Endodermal cell (in vitro differentiated cells): ENCODE measurements at regions not wholly inside any gene's neighbourhood (a gene's known extent, or its start where the extent isn't known, plus 50 kb on each side); places are given as distances from the start of the nearest gene placed in this dataset.

Experiments used
- DNase-seq: peaks from one replicate; pipeline ENCODE4 v3.0.0-alpha.2; 2017
- H3K27ac ChIP-seq: 2 replicates; pipeline ENCODE4 v1.5.1; 2013; ENCODE audit warnings: mild to moderate bottlenecking, low read depth, low read length, moderate library complexity
- H3K27me3 ChIP-seq: 2 replicates; pipeline ENCODE4 v1.6.1; 2013; ENCODE audit warnings: mild to moderate bottlenecking, low read length, moderate library complexity; ENCODE audit not compliant: insufficient read depth, control insufficient read depth, poor library complexity, severe bottlenecking
- H3K36me3 ChIP-seq: 2 replicates; pipeline ENCODE4 v1.7.0; 2013; ENCODE audit warnings: mild to moderate bottlenecking, low read length, moderate library complexity; ENCODE audit not compliant: control insufficient read depth, insufficient read depth
- H3K4me1 ChIP-seq: one replicate; pipeline ENCODE4 v1.7.0; 2013; ENCODE audit warnings: low read length; ENCODE audit not compliant: control insufficient read depth, insufficient read depth
- H3K4me3 ChIP-seq: 2 replicates; pipeline ENCODE4 v1.5.1; 2013; ENCODE audit warnings: mild to moderate bottlenecking, low read length, moderate library complexity
- H3K9ac ChIP-seq: 2 replicates; pipeline ENCODE4 v1.6.1; 2013; ENCODE audit warnings: mild to moderate bottlenecking, low read length, moderate library complexity; ENCODE audit not compliant: poor library complexity, severe bottlenecking; ENCODE audit errors: extremely low read depth
- H3K9me3 ChIP-seq: 2 replicates; pipeline ENCODE4 v1.6.1; 2013; ENCODE audit warnings: mild to moderate bottlenecking, low read length, moderate library complexity; ENCODE audit not compliant: control insufficient read depth
- H3K27ac Mint-ChIP-seq: 2 replicates; pipeline ENCODE4 v1.8.0; 2020; ENCODE audit warnings: mixed read lengths
- H3K27me3 Mint-ChIP-seq: 2 replicates; pipeline ENCODE4 v1.8.0; 2021; ENCODE audit warnings: mild to moderate bottlenecking, mixed read lengths; ENCODE audit not compliant: insufficient read depth
- H3K36me3 Mint-ChIP-seq: 2 replicates; pipeline ENCODE4 v1.8.0; 2020; ENCODE audit warnings: low read depth, mixed read lengths
- H3K4me1 Mint-ChIP-seq: 2 replicates; pipeline ENCODE4 v1.8.0; 2020; ENCODE audit warnings: mixed read lengths
- H3K4me3 Mint-ChIP-seq: 2 replicates; pipeline ENCODE4 v1.8.0; 2020; ENCODE audit warnings: mild to moderate bottlenecking, moderate library complexity, mixed read lengths
- H3K9me3 Mint-ChIP-seq: 2 replicates; pipeline ENCODE4 v1.8.0; 2020; ENCODE audit warnings: mild to moderate bottlenecking, mixed read lengths
- CTCF ChIP-seq: fragments of 200-600 bp; sonication (generic); conservative IDR thresholded peaks from 2 replicates; pipeline ENCODE4 v1.5.0; 2021; ENCODE audit warnings: antibody characterized with exemption, mild to moderate bottlenecking
- WGBS, 2 experiments: methylation state at CpG; one replicate each; pipeline versions ENCODE4 v1.1.5 to v1.1.7; 2013; ENCODE audit warnings: missing lambda C conversion rate in 2 of 2, mixed read lengths in 1 of 2; ENCODE audit not compliant: insufficient coverage in 1 of 2, insufficient read length in 1 of 2; 5-methylcytosine and 5-hydroxymethylcytosine counted together

DNA sequence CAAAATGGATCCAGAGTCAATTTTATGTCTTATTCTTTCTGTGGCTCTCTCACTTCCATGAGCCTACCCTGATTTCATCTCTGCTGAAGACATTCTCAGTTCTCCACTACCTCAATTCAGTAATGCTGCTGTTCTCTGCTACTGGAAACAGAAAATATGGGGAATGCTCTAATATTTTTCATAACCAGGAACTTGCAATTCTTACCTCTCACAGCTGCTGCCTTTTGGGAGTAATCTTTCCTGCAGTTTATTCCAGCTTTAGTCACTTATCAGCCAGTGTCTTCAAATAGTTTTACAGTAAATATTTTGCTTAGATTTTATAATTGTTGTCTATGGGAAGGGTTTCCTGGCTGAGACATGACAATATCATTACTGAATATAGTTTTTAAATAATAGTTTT lies 145.1 kb upstream of the UFM1 start:
- H3K4me1 Mint-ChIP-seq, result no peaks in the 10 kb centered on the region
- H3K36me3 Mint-ChIP-seq, result no peaks in the 10 kb centered on the region
- no peaks in the 10 kb centered on the region for H3K9me3 Mint-ChIP-seq
- no peak overlapping the region for H3K27ac Mint-ChIP-seq
- H3K4me3 ChIP-seq, result no peak overlapping the region
- H3K9ac ChIP-seq, result no peak overlapping the region
- H3K4me1 ChIP-seq, result no peaks in the 10 kb centered on the region
- H3K27me3 ChIP-seq, result no peaks in the 10 kb centered on the region
- no peak overlapping the region for H3K4me3 Mint-ChIP-seq
- no peaks in the 10 kb centered on the region for H3K9me3 ChIP-seq
- no peak for TF ChIP-seq CTCF
- no peaks in the 10 kb centered on the region for H3K36me3 ChIP-seq
- H3K27me3 Mint-ChIP-seq, result no peaks in the 10 kb centered on the region
- H3K27ac ChIP-seq, result no peak overlapping the region
- no peak for DNase-seq

DNA sequence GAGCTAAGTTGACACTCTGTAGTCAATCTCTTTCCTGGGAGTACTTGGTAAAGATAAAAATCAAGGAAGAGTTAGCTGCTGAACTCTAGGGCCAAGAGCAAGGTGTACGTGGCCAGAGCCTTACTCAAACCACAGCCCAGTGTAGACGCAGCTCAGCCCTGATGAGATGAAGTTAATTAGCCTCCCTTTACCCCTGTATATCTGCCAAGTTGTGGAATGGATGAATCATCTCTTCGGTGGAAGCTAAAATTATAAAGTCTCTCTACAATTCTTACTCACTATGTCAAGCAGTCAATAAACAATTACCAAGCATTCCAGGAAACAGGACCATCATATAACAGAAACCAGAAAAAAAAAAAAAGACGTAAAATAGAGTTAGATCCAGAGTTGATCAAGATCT lies 146.9 kb upstream of the UFM1 start:
- WGBS, 2 experiments, result 92 to 93% methylated on average over 2 to 3 of the region's 4 CpGs
- Histone ChIP-seq H3K27me3 (no peaks in the 10 kb centered on the region), H3K4me3 (no peak overlapping the region), H3K9ac (no peak overlapping the region), H3K27ac (no peak overlapping the region), H3K36me3 (no peaks in the 10 kb centered on the region), H3K9me3 (no peaks in the 10 kb centered on the region), H3K4me1 (no peaks in the 10 kb centered on the region)
- H3K36me3 Mint-ChIP-seq, result no peaks in the 10 kb centered on the region
- no peak for DNase-seq
- H3K9me3 Mint-ChIP-seq, result no peaks in the 10 kb centered on the region
- H3K27me3 Mint-ChIP-seq, result no peaks in the 10 kb centered on the region
- TF ChIP-seq CTCF, result no peak
- H3K27ac Mint-ChIP-seq, result no peak overlapping the region
- no peaks in the 10 kb centered on the region for H3K4me1 Mint-ChIP-seq
- no peak overlapping the region for H3K4me3 Mint-ChIP-seq

DNA sequence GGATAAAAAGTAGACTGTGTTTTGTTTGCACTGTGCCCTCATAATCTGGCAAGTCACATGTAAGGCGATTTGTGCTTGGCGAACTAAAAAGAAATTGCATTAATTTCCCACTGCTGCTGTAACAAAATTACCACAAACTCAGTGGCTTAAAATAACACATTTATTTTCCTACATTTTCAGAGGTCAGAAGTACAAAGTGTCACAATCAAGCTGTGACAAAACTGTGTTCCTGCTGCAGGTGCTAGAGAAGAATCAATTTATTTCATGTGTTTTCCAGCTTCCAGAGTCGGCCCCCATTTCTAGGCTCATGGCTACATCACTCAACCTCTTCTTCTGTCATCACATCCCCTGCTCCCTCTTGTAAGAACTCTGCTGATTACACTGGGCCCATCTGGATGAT lies 158.6 kb upstream of the UFM1 start:
- no peak for DNase-seq
- Histone ChIP-seq H3K36me3 (no peaks in the 10 kb centered on the region), H3K9me3 (no peaks in the 10 kb centered on the region), H3K27me3 (no peaks in the 10 kb centered on the region), H3K4me3 (no peak overlapping the region), H3K27ac (no peak overlapping the region), H3K4me1 (no peaks in the 10 kb centered on the region), H3K9ac (no peak overlapping the region)
- H3K4me1 Mint-ChIP-seq, result no peaks in the 10 kb centered on the region
- H3K9me3 Mint-ChIP-seq, result no peaks in the 10 kb centered on the region
- H3K36me3 Mint-ChIP-seq, result no peaks in the 10 kb centered on the region
- H3K4me3 Mint-ChIP-seq, result no peak overlapping the region
- H3K27ac Mint-ChIP-seq, result no peak overlapping the region
- no peak for TF ChIP-seq CTCF
- WGBS, 2 experiments, result 81 to 100% methylated on average over 3 of the region's 3 CpGs
- H3K27me3 Mint-ChIP-seq, result no peaks in the 10 kb centered on the region
